NCI-H82 (cell line): ENCODE measurements at regions not wholly inside any gene's neighbourhood (a gene's known extent, or its start where the extent isn't known, plus 50 kb on each side); places are given as distances from the start of the nearest gene placed in this dataset.

Experiments used
- DNase-seq: peaks from one replicate; lab custom pipeline; 2025; lab: John Stamatoyannopoulos, UW

- DNase-seq: no peak
Measured at GRCh38 chr3:62981962-62982361, 106.7 kb upstream of the CADPS start.

GRCh38 chr3:62982795-62983455, 107.7 kb upstream of the CADPS start:
- peak; percentile 16 for DNase-seq

GRCh38 chr3:62986061-62986460, 110.8 kb upstream of the CADPS start:
- no peak for DNase-seq

GRCh38 chr3:62987721-62988120, 112.5 kb upstream of the CADPS start:
- DNase-seq: no peak

- DNase-seq: no peak
Measured at GRCh38 chr3:62990704-62991413, 115.6 kb upstream of the CADPS start.

- no peak for DNase-seq
Measured at GRCh38 chr3:62992520-62992919, 117.3 kb upstream of the CADPS start.

- DNase-seq: no peak
Measured at GRCh38 chr3:62995119-62995518, 119.9 kb upstream of the CADPS start.

- DNase-seq: no peak
Measured at GRCh38 chr3:62995530-62995929, 120.3 kb upstream of the CADPS start.

GRCh38 chr3:62997369-62997768, 122.2 kb upstream of the CADPS start:
- no peak for DNase-seq

GRCh38 chr3:62999158-62999557, 123.9 kb upstream of the CADPS start:
- no peak for DNase-seq

- DNase-seq: no peak
Measured at GRCh38 chr3:62999791-63000190, 124.6 kb upstream of the CADPS start.

- DNase-seq: no peak
Measured at GRCh38 chr3:63004448-63004847, 129.2 kb upstream of the CADPS start.

GRCh38 chr3:63015614-63016309, 140.5 kb upstream of the CADPS start:
- peak; percentile 99 for DNase-seq

GRCh38 chr3:63022114-63022513, 146.9 kb upstream of the CADPS start:
- no peak for DNase-seq

GRCh38 chr3:63026722-63027121, 151.5 kb upstream of the CADPS start:
- DNase-seq: no peak

- DNase-seq: no peak
Measured at GRCh38 chr3:63029326-63029725, 154.1 kb upstream of the CADPS start.

GRCh38 chr3:63029921-63030320, 154.7 kb upstream of the CADPS start:
- DNase-seq: no peak

- no peak for DNase-seq
Measured at GRCh38 chr3:63030666-63031065, 155.4 kb upstream of the CADPS start.

- no peak for DNase-seq
Measured at GRCh38 chr3:63032881-63033280, 157.7 kb upstream of the CADPS start.

- no peak for DNase-seq
Measured at GRCh38 chr3:63034101-63034500, 158.9 kb upstream of the CADPS start.

- DNase-seq: no peak
Measured at GRCh38 chr3:63037116-63037515, 161.9 kb upstream of the CADPS start.

GRCh38 chr3:63042833-63043232, 167.6 kb upstream of the CADPS start:
- DNase-seq: no peak

GRCh38 chr3:63043631-63044030, 168.4 kb upstream of the CADPS start:
- no peak for DNase-seq
